Panc1 (cell line): ENCODE measurements at regions not wholly inside any gene's neighbourhood (a gene's known extent, or its start where the extent isn't known, plus 50 kb on each side); places are given as distances from the start of the nearest gene placed in this dataset.

Source experiments
- ATAC-seq: fragments of 200-7000 bp; cut with Tn5 transposase; 2 replicates; pipeline ENCODE4 v1.9.1; 2020; ENCODE audit warnings: mild to moderate bottlenecking, moderate library complexity
- BruUV-seq: library from RNA; stranded (reverse); fragments of 400-500 nt; replicated peaks from 2 replicates; lab custom pipeline; 2021; lab: Mats Ljungman, UMichigan
- CTCF ChIA-PET: fragments of 300-600 bp; sonication (Branson Sonifier 250); formaldehyde crosslinking; loops from one replicate; lab custom pipeline; 2022; ENCODE audit warnings: antibody characterized with exemption; lab: Charles Lee
- POLR2A ChIA-PET: fragments of 300-600 bp; sonication (Branson Sonifier 250); formaldehyde crosslinking; loops from one replicate; lab custom pipeline; 2022; ENCODE audit warnings: antibody characterized with exemption; lab: Charles Lee
- DNase-seq: peaks from one replicate; pipeline ENCODE4 v3.0.0-alpha.2; 2010; ENCODE audit warnings: low read depth, low spot score
- H3K27ac ChIP-seq: 2 replicates; pipeline ENCODE4 v1.5.1; 2011; ENCODE audit warnings: mild to moderate bottlenecking, low read length, inconsistent platforms
- H3K27me3 ChIP-seq: fragments of 200-500 bp; sonication (Bioruptor generic); 2 replicates; pipeline ENCODE4 v1.6.0; 2014; ENCODE audit warnings: low read length, inconsistent platforms; ENCODE audit not compliant: control insufficient read depth, insufficient read depth
- H3K36me3 ChIP-seq: fragments of 200-500 bp; sonication (Bioruptor generic); 2 replicates; pipeline ENCODE4 v1.5.1; 2014; ENCODE audit warnings: inconsistent platforms, mild to moderate bottlenecking, low read length, moderate library complexity; ENCODE audit not compliant: control insufficient read depth, insufficient read depth
- H3K4me1 ChIP-seq: 2 replicates; pipeline ENCODE4 v1.5.1; 2011; ENCODE audit warnings: inconsistent platforms, mild to moderate bottlenecking, low read length, moderate library complexity; ENCODE audit not compliant: control insufficient read depth, insufficient read depth
- H3K4me3 ChIP-seq, 2 experiments: 2 replicates each; pipeline ENCODE4 v1.5.1; 2011 to 2012; ENCODE audit warnings: low read depth in 2 of 2, low read length in 2 of 2, mild to moderate bottlenecking in 2 of 2, inconsistent platforms in 1 of 2, moderate library complexity in 1 of 2
- H3K9me3 ChIP-seq: fragments of 200-500 bp; sonication (Bioruptor generic); 2 replicates; pipeline ENCODE4 v1.5.1; 2014; ENCODE audit warnings: low read depth, mild to moderate bottlenecking, inconsistent platforms, low read length, moderate library complexity; ENCODE audit not compliant: control insufficient read depth, insufficient read depth
- POLR2AphosphoS5 ChIP-seq: IDR thresholded peaks from 2 replicates; pipeline ENCODE4 v1.6.1; 2012; ENCODE audit warnings: mild to moderate bottlenecking, low read depth, low read length, moderate library complexity
- SIN3A ChIP-seq: IDR thresholded peaks from 2 replicates; pipeline ENCODE4 v1.6.1; 2012; ENCODE audit warnings: low read depth, mild to moderate bottlenecking, low read length, moderate library complexity, borderline replicate concordance; ENCODE audit not compliant: insufficient read depth
- TCF7L2 ChIP-seq: IDR thresholded peaks from 2 replicates; pipeline ENCODE4 v1.6.1; 2011; ENCODE audit warnings: mild to moderate bottlenecking, low read depth, low read length, inconsistent platforms
- in situ Hi-C: cut with HindIII; loops from 2 replicates; pipeline ENCODE4 v1.10.0; 2016; ENCODE audit warnings: low sequenced_read_pairs, low pct_unique_long_range_greater_than_20kb
- intact Hi-C: fragments of 100-400 bp; cut with micrococcal nuclease; formaldehyde crosslinking; loops from one replicate; pipeline ENCODE4 v1.10.0; 2022; ENCODE audit not compliant: unreplicated experiment
- TF ChIP-seq, protein P1 (sequence below), 2 experiments: IDR thresholded peaks; 2 replicates each; pipeline ENCODE4 v1.6.1; 2011 to 2012; ENCODE audit warnings: low read depth in 2 of 2, control low read depth in 1 of 2, low read length in 1 of 2, mild to moderate bottlenecking in 1 of 2, moderate library complexity in 1 of 2; ENCODE audit not compliant: insufficient read depth in 1 of 2
- TF ChIP-seq, protein P2 (sequence below): fragments of 450-650 bp; IDR thresholded peaks from 2 replicates; pipeline ENCODE4 v1.5.1; 2017; ENCODE audit warnings: mild to moderate bottlenecking

DNA sequence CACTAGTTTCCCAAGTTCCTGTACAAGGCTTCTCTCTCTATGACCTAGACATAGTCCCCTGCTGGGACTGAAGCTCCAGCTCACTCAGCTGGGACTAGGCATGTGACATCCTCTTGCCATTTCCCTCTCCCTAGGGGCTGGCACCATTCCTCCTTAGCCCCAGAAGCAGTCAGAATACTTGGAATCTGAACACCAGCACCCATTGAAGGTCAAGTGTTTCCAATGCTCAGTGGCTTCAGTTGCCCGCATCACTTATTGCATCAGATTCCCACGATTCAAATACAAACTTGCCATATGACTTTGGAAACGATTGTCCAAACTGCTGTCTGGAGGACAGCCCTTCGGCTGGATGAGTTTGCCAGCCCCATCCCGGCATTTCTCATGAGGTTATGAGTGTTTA, 65.5 kb upstream of the HOPX start:
- CTCF ChIA-PET = no interaction called here
- TF ChIP-seq, protein P1, sequence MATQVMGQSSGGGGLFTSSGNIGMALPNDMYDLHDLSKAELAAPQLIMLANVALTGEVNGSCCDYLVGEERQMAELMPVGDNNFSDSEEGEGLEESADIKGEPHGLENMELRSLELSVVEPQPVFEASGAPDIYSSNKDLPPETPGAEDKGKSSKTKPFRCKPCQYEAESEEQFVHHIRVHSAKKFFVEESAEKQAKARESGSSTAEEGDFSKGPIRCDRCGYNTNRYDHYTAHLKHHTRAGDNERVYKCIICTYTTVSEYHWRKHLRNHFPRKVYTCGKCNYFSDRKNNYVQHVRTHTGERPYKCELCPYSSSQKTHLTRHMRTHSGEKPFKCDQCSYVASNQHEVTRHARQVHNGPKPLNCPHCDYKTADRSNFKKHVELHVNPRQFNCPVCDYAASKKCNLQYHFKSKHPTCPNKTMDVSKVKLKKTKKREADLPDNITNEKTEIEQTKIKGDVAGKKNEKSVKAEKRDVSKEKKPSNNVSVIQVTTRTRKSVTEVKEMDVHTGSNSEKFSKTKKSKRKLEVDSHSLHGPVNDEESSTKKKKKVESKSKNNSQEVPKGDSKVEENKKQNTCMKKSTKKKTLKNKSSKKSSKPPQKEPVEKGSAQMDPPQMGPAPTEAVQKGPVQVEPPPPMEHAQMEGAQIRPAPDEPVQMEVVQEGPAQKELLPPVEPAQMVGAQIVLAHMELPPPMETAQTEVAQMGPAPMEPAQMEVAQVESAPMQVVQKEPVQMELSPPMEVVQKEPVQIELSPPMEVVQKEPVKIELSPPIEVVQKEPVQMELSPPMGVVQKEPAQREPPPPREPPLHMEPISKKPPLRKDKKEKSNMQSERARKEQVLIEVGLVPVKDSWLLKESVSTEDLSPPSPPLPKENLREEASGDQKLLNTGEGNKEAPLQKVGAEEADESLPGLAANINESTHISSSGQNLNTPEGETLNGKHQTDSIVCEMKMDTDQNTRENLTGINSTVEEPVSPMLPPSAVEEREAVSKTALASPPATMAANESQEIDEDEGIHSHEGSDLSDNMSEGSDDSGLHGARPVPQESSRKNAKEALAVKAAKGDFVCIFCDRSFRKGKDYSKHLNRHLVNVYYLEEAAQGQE (IDR thresholded peaks at IDR 0.05; ENCODE audit: insufficient read depth in 1 of 2, low read depth in 2 of 2, low read length in 1 of 2) = no peak
- TF ChIP-seq SIN3A = no peak
- TF ChIP-seq, protein P2, sequence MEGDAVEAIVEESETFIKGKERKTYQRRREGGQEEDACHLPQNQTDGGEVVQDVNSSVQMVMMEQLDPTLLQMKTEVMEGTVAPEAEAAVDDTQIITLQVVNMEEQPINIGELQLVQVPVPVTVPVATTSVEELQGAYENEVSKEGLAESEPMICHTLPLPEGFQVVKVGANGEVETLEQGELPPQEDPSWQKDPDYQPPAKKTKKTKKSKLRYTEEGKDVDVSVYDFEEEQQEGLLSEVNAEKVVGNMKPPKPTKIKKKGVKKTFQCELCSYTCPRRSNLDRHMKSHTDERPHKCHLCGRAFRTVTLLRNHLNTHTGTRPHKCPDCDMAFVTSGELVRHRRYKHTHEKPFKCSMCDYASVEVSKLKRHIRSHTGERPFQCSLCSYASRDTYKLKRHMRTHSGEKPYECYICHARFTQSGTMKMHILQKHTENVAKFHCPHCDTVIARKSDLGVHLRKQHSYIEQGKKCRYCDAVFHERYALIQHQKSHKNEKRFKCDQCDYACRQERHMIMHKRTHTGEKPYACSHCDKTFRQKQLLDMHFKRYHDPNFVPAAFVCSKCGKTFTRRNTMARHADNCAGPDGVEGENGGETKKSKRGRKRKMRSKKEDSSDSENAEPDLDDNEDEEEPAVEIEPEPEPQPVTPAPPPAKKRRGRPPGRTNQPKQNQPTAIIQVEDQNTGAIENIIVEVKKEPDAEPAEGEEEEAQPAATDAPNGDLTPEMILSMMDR = no peak
- TF ChIP-seq POLR2AphosphoS5 = no peak
- no peak for TF ChIP-seq TCF7L2
- H3K27ac ChIP-seq = no peak overlapping the region
- intact Hi-C loops (no loop called here), in situ Hi-C loops (no loop called here)
- no TSS peak for BruUV-seq
- ATAC-seq (no peak), DNase-seq (no peak)
- no peaks in the 10 kb centered on the region for H3K36me3 ChIP-seq
- POLR2A ChIA-PET = no interaction called here
- no peaks in the 10 kb centered on the region for H3K9me3 ChIP-seq
- H3K27me3 ChIP-seq = no peaks in the 10 kb centered on the region
- H3K4me3 ChIP-seq = no peak overlapping the region
- no peaks in the 10 kb centered on the region; the same call in 1 of the 2 replicates for H3K4me1 ChIP-seq

DNA sequence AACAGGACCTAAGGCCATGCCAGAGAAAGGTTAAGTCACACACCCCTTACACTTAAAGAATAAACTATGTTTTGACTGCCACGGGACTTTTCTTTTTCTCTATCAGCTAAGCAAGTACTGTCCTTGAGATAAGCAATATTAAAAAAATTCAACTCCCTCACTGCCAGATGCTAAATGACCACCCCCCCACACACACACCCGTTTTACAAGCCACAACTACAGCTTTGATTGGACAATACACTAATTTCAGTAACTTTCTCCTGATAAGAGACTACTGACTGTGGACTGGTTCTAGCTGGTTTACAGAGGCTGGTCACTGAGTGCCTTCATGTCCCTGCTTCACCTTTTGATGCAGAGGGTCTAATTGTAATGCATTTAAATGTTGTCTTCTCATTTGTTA, 63.9 kb upstream of the HOPX start:
- H3K36me3 ChIP-seq = no peaks in the 10 kb centered on the region
- no peaks in the 10 kb centered on the region; the same call in 1 of the 2 replicates for H3K4me1 ChIP-seq
- intact Hi-C loops (no loop called here), in situ Hi-C loops (no loop called here)
- no peak overlapping the region for H3K4me3 ChIP-seq
- ChIA-PET POLR2A (no interaction called here), CTCF (no interaction called here)
- no peak for DNase-seq
- H3K9me3 ChIP-seq = no peaks in the 10 kb centered on the region
- BruUV-seq = no TSS peak
- no peak overlapping the region for H3K27ac ChIP-seq
- no peak for ATAC-seq
- H3K27me3 ChIP-seq = no peaks in the 10 kb centered on the region
- TF ChIP-seq SIN3A = no peak
- no peak for TF ChIP-seq TCF7L2
- TF ChIP-seq, protein P2 = no peak
- TF ChIP-seq, protein P1 (IDR thresholded peaks at IDR 0.05; ENCODE audit: insufficient read depth in 1 of 2, low read depth in 2 of 2, low read length in 1 of 2) = no peak
- no peak for TF ChIP-seq POLR2AphosphoS5
